ENCODE measurements at regions not wholly inside any gene's neighbourhood (a gene's known extent, or its start where the extent isn't known, plus 50 kb on each side); places are given as distances from the start of the nearest gene placed in this dataset.

DNA sequence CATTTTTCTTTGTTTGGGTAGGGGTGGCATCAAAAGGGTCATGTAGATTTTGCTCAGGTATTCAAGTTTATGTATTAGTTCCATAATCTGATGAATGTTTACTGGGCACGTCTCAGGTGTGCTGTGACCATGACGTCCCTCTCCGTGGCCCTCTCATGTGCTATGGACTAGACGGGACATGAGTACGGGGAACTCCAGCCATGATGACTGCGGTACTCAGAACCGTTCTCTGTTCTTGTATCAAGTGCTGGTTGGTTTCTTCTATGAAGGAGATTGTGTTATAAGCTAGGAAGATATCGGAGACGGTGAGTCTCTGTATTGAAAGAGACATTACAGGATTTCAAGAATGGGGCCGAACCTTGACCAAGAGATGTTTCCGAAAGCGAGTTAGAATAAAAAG lies 116.5 kb upstream of the ADARB2 start:
- TF ChIP-seq, protein P1, sequence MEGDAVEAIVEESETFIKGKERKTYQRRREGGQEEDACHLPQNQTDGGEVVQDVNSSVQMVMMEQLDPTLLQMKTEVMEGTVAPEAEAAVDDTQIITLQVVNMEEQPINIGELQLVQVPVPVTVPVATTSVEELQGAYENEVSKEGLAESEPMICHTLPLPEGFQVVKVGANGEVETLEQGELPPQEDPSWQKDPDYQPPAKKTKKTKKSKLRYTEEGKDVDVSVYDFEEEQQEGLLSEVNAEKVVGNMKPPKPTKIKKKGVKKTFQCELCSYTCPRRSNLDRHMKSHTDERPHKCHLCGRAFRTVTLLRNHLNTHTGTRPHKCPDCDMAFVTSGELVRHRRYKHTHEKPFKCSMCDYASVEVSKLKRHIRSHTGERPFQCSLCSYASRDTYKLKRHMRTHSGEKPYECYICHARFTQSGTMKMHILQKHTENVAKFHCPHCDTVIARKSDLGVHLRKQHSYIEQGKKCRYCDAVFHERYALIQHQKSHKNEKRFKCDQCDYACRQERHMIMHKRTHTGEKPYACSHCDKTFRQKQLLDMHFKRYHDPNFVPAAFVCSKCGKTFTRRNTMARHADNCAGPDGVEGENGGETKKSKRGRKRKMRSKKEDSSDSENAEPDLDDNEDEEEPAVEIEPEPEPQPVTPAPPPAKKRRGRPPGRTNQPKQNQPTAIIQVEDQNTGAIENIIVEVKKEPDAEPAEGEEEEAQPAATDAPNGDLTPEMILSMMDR (IDR thresholded peaks at IDR 0.05): no peak
- no peak for TF ChIP-seq POLR2A (IDR thresholded peaks at IDR 0.05)
- TF ChIP-seq EP300 (IDR thresholded peaks at IDR 0.05): no peak
